Gastrocnemius medialis (tissue), 4 donors: ENCODE measurements at regions not wholly inside any gene's neighbourhood (a gene's known extent, or its start where the extent isn't known, plus 50 kb on each side); places are given as distances from the start of the nearest gene placed in this dataset.

ENCODE experiments used
- ATAC-seq, 2 donors: fragments of 150-250 bp; one replicate each; pipeline ENCODE4 v1.9.1; 2016
- DNase-seq, 2 donors: peaks; one replicate each; pipeline ENCODE4 v3.0.0-alpha.2; 2019
- H3K27ac ChIP-seq, 4 donors: fragments of 200-600 bp; sonication (generic); 1 replicate in 1 of 4; 2 replicates in 3 of 4; pipeline ENCODE4 v1.5.1; 2016 to 2018; ENCODE audit warnings: mild to moderate bottlenecking in 2 of 4, moderate library complexity in 1 of 4
- H3K27me3 ChIP-seq, 3 donors: fragments of 200-600 bp; sonication (generic) in 2 of 3; 1 replicate in 1 of 3; 2 replicates in 2 of 3; pipeline versions ENCODE4 v1.5.1 to v1.6.0; 2016 to 2019; ENCODE audit warnings: mild to moderate bottlenecking in 1 of 3, moderate library complexity in 1 of 3
- H3K36me3 ChIP-seq, 2 donors: fragments of 200-600 bp; sonication (generic) in 1 of 2; one replicate each; pipeline ENCODE4 v1.5.1; 2017 to 2018
- H3K4me1 ChIP-seq, 2 donors: fragments of 200-600 bp; sonication (generic) in 1 of 2; one replicate each; pipeline ENCODE4 v1.5.1; 2016 to 2017; ENCODE audit warnings: mild to moderate bottlenecking in 2 of 2
- H3K4me3 ChIP-seq, 4 donors: fragments of 200-600 bp; sonication (generic) in 3 of 4; 1 replicate in 1 of 4; 2 replicates in 3 of 4; pipeline ENCODE4 v1.5.1; 2016 to 2019; ENCODE audit warnings: mild to moderate bottlenecking in 2 of 4
- H3K9me3 ChIP-seq, 3 donors: fragments of 200-600 bp; sonication (generic) in 2 of 3; 1 replicate in 1 of 3; 2 replicates in 2 of 3; pipeline ENCODE4 v1.5.1; 2016 to 2019
- POLR2A ChIP-seq, 2 donors: fragments of 450-650 bp; IDR thresholded peaks; one replicate each; pipeline ENCODE4 v1.6.1; 2017; ENCODE audit warnings: antibody characterized with exemption in 2 of 2, mild to moderate bottlenecking in 2 of 2, moderate library complexity in 2 of 2
- in situ Hi-C, 4 donors: fragments of 200-750 bp; cut with MboI; loops; one replicate each; pipeline versions ENCODE4 v1.15.0 to v1.8.0; 2017; ENCODE audit warnings: low sequenced_read_pairs in 4 of 4
- intact Hi-C: fragments of 100-400 bp; cut with DNase I; formaldehyde crosslinking; loops from one replicate; pipeline ENCODE4 v1.15.1; 2023; ENCODE audit warnings: low total_unique reads
- TF ChIP-seq, protein P1 (sequence below), 5 experiments: fragments of 450-650 bp in 3 of 5; fragments of 200-600 bp in 2 of 5; sonication (generic) in 2 of 5; IDR thresholded peaks in 4 of 5; conservative IDR thresholded peaks in 1 of 5; 1 replicate in 4 of 5; 2 replicates in 1 of 5; pipeline ENCODE4 v1.5.1; 2016 to 2019; ENCODE audit warnings: antibody characterized with exemption in 5 of 5, mild to moderate bottlenecking in 3 of 5, moderate library complexity in 3 of 5

GRCh38 chr6:169920359-169921020, 169.1 kb downstream of the ERMARD start:
- in situ Hi-C loops, result no loop called here

DNA sequence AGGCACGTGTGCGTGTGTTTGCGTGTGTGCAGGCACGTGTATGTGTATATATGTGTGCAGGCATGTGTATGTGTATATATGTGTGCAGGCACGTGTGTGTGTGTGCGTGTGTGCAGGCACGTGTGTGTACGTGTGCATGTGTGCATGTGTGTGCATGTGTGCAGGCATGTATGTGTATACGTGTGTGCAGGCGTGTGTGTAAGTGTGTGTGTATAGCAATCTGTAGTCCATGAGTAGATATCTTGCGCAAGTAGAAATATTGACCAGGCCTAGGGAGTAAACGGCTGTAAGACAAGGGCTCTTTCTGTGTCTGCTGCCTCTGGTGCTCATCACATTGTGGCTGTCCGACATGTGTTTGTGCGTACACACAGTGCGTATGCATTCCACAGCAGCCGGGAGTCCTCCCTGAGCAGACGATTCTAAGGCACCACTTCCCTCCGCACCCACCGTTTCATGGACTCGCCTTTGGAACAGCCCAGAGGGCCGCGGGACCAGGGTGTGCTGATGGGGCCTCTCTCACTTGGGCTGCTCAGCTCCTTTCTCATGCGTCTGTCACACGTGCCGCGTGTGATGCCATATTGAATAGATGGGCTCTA, 167.6 kb downstream of the ERMARD start:
- DNase-seq (no peak), ATAC-seq (no peak)
- in situ Hi-C loops, result no loop called here
- Histone ChIP-seq H3K4me1 (peaks cover 0 to 6% of the 10 kb centered on the region in 2 donors), H3K4me3 (no peak overlapping the region), H3K27ac (no peak overlapping the region), H3K9me3 (no peaks in the 10 kb centered on the region), H3K36me3 (no peaks in the 10 kb centered on the region), H3K27me3 (no peaks in the 10 kb centered on the region)
- TF ChIP-seq, protein P1, sequence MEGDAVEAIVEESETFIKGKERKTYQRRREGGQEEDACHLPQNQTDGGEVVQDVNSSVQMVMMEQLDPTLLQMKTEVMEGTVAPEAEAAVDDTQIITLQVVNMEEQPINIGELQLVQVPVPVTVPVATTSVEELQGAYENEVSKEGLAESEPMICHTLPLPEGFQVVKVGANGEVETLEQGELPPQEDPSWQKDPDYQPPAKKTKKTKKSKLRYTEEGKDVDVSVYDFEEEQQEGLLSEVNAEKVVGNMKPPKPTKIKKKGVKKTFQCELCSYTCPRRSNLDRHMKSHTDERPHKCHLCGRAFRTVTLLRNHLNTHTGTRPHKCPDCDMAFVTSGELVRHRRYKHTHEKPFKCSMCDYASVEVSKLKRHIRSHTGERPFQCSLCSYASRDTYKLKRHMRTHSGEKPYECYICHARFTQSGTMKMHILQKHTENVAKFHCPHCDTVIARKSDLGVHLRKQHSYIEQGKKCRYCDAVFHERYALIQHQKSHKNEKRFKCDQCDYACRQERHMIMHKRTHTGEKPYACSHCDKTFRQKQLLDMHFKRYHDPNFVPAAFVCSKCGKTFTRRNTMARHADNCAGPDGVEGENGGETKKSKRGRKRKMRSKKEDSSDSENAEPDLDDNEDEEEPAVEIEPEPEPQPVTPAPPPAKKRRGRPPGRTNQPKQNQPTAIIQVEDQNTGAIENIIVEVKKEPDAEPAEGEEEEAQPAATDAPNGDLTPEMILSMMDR (IDR thresholded peaks at IDR 0.05 in 4 of 5, conservative IDR thresholded peaks at IDR 0.05 in 1 of 5), result no peak
- TF ChIP-seq POLR2A (IDR thresholded peaks at IDR 0.05), result no peak
- intact Hi-C loops, result no loop called here

More at GRCh38 chr6:169920359-169921020, 169.1 kb downstream of the ERMARD start:
- Histone ChIP-seq H3K36me3 (no peaks in the 10 kb centered on the region), H3K27me3 (no peaks in the 10 kb centered on the region), H3K9me3 (no peaks in the 10 kb centered on the region), H3K27ac (no peak overlapping the region), H3K4me3 (no peak overlapping the region), H3K4me1 (peaks cover 0 to 3% of the 10 kb centered on the region in 2 donors)
- no peak for DNase-seq
- ATAC-seq, result no peak
- TF ChIP-seq, protein P1 (IDR thresholded peaks at IDR 0.05 in 4 of 5, conservative IDR thresholded peaks at IDR 0.05 in 1 of 5), result no peak
- no peak for TF ChIP-seq POLR2A (IDR thresholded peaks at IDR 0.05)
- intact Hi-C loops, result no loop called here

- H3K4me3 ChIP-seq, result no peak overlapping the region
- H3K27me3 ChIP-seq, result no peaks in the 10 kb centered on the region
- TF ChIP-seq, protein P1 (IDR thresholded peaks at IDR 0.05 in 4 of 5, conservative IDR thresholded peaks at IDR 0.05 in 1 of 5), result no peak
- no peak for TF ChIP-seq POLR2A (IDR thresholded peaks at IDR 0.05)
- intact Hi-C loops (no loop called here), in situ Hi-C loops (no loop called here)
- ATAC-seq (no peak), DNase-seq (no peak)
- no peaks in the 10 kb centered on the region for H3K9me3 ChIP-seq
- H3K4me1 ChIP-seq, result peaks cover 0 to 6% of the 10 kb centered on the region in 2 donors
- no peak overlapping the region for H3K27ac ChIP-seq
- H3K36me3 ChIP-seq, result no peaks in the 10 kb centered on the region
Observed at GRCh38 chr6:169918239-169918953, 167.0 kb downstream of the ERMARD start.

DNA sequence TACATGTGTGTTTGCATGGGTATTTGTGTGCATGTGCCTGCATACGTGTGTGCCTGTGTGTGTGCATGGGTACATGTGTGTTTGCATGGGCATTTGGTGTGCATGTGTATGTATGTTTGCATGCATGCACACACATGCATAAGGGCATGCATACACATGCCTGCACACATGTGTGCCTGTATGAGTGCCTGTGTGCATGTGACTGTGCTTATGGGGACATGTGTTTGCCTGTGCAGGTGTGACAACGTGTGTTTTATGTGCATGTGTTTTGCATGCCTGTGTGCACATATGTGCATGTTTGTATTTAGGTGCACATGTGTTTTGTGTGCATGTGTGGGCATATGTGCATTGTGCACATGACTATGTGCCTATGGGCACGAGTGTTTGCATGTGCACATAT, 165.7 kb downstream of the ERMARD start:
- in situ Hi-C loops, result no loop called here
- no peak for DNase-seq

More for the DNA sequence above, 165.7 kb downstream of the ERMARD start:
- no peaks in the 10 kb centered on the region for H3K36me3 ChIP-seq
- peaks cover 0 to 6% of the 10 kb centered on the region in 2 donors for H3K4me1 ChIP-seq
- intact Hi-C loops, result no loop called here
- H3K27ac ChIP-seq, result no peak overlapping the region
- ATAC-seq, result no peak
- H3K27me3 ChIP-seq, result no peaks in the 10 kb centered on the region
- no peak overlapping the region for H3K4me3 ChIP-seq
- TF ChIP-seq POLR2A (IDR thresholded peaks at IDR 0.05), result no peak
- TF ChIP-seq, protein P1 (IDR thresholded peaks at IDR 0.05 in 4 of 5, conservative IDR thresholded peaks at IDR 0.05 in 1 of 5), result no peak
- H3K9me3 ChIP-seq, result no peaks in the 10 kb centered on the region
